GM12878 (cell line): ENCODE measurements at regions not wholly inside any gene's neighbourhood (a gene's known extent, or its start where the extent isn't known, plus 50 kb on each side); places are given as distances from the start of the nearest gene placed in this dataset.

ENCODE experiments used
- ASH2L ChIP-seq: fragments of 300-600, 200-600 bp; sonication (generic); IDR thresholded peaks from 2 replicates; pipeline ENCODE4 v1.6.1; 2017; ENCODE audit warnings: low read depth, mild to moderate bottlenecking, borderline replicate concordance
- BCL11A ChIP-seq: IDR thresholded peaks from 2 replicates; pipeline ENCODE4 v1.6.1; 2011; ENCODE audit warnings: low read depth, low read length
- CHD4 ChIP-seq: fragments of 200-600 bp; sonication (generic); IDR thresholded peaks from 2 replicates; pipeline ENCODE4 v1.6.1; 2016; ENCODE audit warnings: mild to moderate bottlenecking
- CREM ChIP-seq: IDR thresholded peaks from 2 replicates; pipeline ENCODE4 v1.6.1; 2014; ENCODE audit warnings: antibody characterized with exemption, low read depth
- EP300 ChIP-seq, 2 experiments: fragments of 150-350 bp in 1 of 2; IDR thresholded peaks; 2 replicates each; pipeline ENCODE4 v1.6.1; 2011 to 2012; ENCODE audit warnings: low read depth in 2 of 2, low read length in 2 of 2, borderline replicate concordance in 1 of 2, improper control_type of control experiment in 1 of 2, inconsistent platforms in 1 of 2; ENCODE audit not compliant: control insufficient read depth in 1 of 2
- IKZF1 ChIP-seq: fragments of 450-650 bp; conservative IDR thresholded peaks from 2 replicates; pipeline ENCODE4 v1.6.1; 2017; ENCODE audit warnings: antibody characterized with exemption, mild to moderate bottlenecking
- JUND ChIP-seq: IDR thresholded peaks from 2 replicates; pipeline ENCODE4 v1.6.1; 2012; ENCODE audit warnings: low read depth, mild to moderate bottlenecking, low read length, improper control_type of control experiment, moderate library complexity
- KDM1A ChIP-seq: fragments of 200-600 bp; sonication (generic); IDR thresholded peaks from 2 replicates; pipeline ENCODE4 v1.6.1; 2016; ENCODE audit warnings: borderline replicate concordance
- LARP7 ChIP-seq: fragments of 450-650 bp; IDR thresholded peaks from 2 replicates; pipeline ENCODE4 v1.6.1; 2017; ENCODE audit warnings: mild to moderate bottlenecking
- MTA2 ChIP-seq: fragments of 450-650 bp; IDR thresholded peaks from 2 replicates; pipeline ENCODE4 v1.6.1; 2016; ENCODE audit warnings: low read depth, mild to moderate bottlenecking, moderate library complexity
- MYC ChIP-seq: IDR thresholded peaks from 2 replicates; pipeline ENCODE4 v1.6.1; 2011; ENCODE audit warnings: mild to moderate bottlenecking, low read length, moderate library complexity, inconsistent platforms; ENCODE audit not compliant: insufficient read depth, insufficient replicate concordance, insufficient read length, severe bottlenecking
- NR2C1 ChIP-seq: fragments of 450-650 bp; IDR thresholded peaks from 2 replicates; pipeline ENCODE4 v1.6.1; 2017; ENCODE audit warnings: antibody characterized with exemption, mild to moderate bottlenecking, moderate library complexity
- POLR2A ChIP-seq: IDR thresholded peaks from 2 replicates; pipeline ENCODE4 v1.6.1; 2011; ENCODE audit warnings: low read depth, mild to moderate bottlenecking, low read length
- SMARCA5 ChIP-seq: fragments of 450-650 bp; IDR thresholded peaks from 2 replicates; pipeline ENCODE4 v1.6.1; 2017; ENCODE audit warnings: mild to moderate bottlenecking
- SMC3 ChIP-seq: IDR thresholded peaks from 2 replicates; pipeline ENCODE4 v1.6.1; 2011; ENCODE audit warnings: low read length, improper control_type of control experiment, borderline replicate concordance
- TAF1 ChIP-seq: IDR thresholded peaks from 2 replicates; pipeline ENCODE4 v1.6.1; 2011; ENCODE audit warnings: mild to moderate bottlenecking, low read depth, low read length, borderline replicate concordance
- TARDBP ChIP-seq: IDR thresholded peaks from 2 replicates; pipeline ENCODE4 v1.6.1; 2016; ENCODE audit warnings: borderline replicate concordance
- TBL1XR1 ChIP-seq: IDR thresholded peaks from 2 replicates; pipeline ENCODE4 v1.6.1; 2012; ENCODE audit warnings: low read depth, low read length, improper control_type of control experiment
- TF ChIP-seq, protein P1 (sequence below): IDR thresholded peaks from 2 replicates; pipeline ENCODE4 v1.6.1; 2012; ENCODE audit warnings: improper control_type of control experiment, low read depth, low read length; ENCODE audit not compliant: insufficient replicate concordance
- TF ChIP-seq, protein P2 (sequence below): IDR thresholded peaks from 2 replicates; pipeline ENCODE4 v1.6.1; 2011; ENCODE audit warnings: mild to moderate bottlenecking, low read depth, low read length, moderate library complexity; ENCODE audit not compliant: insufficient replicate concordance
- TF ChIP-seq, protein P3 (sequence below): IDR thresholded peaks from 2 replicates; pipeline ENCODE4 v1.6.1; 2012; ENCODE audit warnings: low read depth, low read length, improper control_type of control experiment
- TF ChIP-seq, protein P4 (sequence below): IDR thresholded peaks from 2 replicates; pipeline ENCODE4 v1.6.1; 2011; ENCODE audit warnings: low read depth, mild to moderate bottlenecking, low read length, moderate library complexity, borderline replicate concordance; ENCODE audit errors: extremely low read depth
- TF ChIP-seq, protein P5 (sequence below): IDR thresholded peaks from 2 replicates; pipeline ENCODE4 v1.6.1; 2012; ENCODE audit warnings: low read depth, low read length, improper control_type of control experiment

DNA sequence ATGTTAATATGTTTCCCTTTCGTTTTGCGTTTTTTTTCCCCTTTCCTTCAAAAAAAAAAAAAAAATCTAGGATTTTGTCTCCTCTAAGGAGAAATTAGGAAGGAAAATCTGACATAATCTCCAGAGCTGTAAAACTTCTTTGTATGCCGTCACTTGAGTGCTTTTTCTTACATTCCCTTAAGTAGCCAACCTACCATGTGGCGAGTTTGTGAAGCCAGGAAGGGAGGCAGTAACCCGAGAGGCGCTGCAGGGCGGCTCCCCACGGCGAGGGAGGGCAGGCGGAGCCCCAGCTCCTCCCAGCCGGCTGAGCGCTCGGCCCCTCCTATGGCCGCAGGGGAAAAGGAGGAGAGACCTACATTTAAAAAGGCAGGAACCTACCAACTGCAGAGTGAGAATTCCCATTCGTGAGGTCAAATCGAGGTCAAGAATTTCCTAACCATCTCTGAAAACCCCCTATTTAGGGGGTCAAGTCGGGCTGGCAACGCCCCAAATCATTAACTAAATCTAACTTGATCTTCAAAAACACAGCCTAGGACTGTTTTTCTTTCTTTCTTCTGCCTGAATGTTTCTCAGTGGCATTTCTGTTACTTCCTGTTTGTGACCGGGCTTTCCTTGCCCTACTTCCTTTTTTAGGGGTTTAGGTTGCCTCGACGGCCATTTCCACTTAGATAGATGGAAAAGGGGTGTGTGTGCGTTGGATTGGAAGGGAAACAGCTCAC lies 345.1 kb upstream of the KLF3 start (continued):
- TF ChIP-seq, protein P1, sequence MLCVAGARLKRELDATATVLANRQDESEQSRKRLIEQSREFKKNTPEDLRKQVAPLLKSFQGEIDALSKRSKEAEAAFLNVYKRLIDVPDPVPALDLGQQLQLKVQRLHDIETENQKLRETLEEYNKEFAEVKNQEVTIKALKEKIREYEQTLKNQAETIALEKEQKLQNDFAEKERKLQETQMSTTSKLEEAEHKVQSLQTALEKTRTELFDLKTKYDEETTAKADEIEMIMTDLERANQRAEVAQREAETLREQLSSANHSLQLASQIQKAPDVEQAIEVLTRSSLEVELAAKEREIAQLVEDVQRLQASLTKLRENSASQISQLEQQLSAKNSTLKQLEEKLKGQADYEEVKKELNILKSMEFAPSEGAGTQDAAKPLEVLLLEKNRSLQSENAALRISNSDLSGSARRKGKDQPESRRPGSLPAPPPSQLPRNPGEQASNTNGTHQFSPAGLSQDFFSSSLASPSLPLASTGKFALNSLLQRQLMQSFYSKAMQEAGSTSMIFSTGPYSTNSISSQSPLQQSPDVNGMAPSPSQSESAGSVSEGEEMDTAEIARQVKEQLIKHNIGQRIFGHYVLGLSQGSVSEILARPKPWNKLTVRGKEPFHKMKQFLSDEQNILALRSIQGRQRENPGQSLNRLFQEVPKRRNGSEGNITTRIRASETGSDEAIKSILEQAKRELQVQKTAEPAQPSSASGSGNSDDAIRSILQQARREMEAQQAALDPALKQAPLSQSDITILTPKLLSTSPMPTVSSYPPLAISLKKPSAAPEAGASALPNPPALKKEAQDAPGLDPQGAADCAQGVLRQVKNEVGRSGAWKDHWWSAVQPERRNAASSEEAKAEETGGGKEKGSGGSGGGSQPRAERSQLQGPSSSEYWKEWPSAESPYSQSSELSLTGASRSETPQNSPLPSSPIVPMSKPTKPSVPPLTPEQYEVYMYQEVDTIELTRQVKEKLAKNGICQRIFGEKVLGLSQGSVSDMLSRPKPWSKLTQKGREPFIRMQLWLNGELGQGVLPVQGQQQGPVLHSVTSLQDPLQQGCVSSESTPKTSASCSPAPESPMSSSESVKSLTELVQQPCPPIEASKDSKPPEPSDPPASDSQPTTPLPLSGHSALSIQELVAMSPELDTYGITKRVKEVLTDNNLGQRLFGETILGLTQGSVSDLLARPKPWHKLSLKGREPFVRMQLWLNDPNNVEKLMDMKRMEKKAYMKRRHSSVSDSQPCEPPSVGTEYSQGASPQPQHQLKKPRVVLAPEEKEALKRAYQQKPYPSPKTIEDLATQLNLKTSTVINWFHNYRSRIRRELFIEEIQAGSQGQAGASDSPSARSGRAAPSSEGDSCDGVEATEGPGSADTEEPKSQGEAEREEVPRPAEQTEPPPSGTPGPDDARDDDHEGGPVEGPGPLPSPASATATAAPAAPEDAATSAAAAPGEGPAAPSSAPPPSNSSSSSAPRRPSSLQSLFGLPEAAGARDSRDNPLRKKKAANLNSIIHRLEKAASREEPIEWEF = no peak
- TF ChIP-seq SMARCA5 = no peak
- TF ChIP-seq CREM = no peak
- no peak for TF ChIP-seq NR2C1
- no peak; the same call in 1 of the 2 replicates for TF ChIP-seq TAF1
- no peak for TF ChIP-seq MYC
- no peak for TF ChIP-seq LARP7
- TF ChIP-seq JUND = no peak
- TF ChIP-seq KDM1A = no peak
- no peak for TF ChIP-seq CHD4
- peak; percentile 80 for TF ChIP-seq IKZF1
- TF ChIP-seq BCL11A = 0 out of 2 replicates have a peak, but pooled peaks have one; percentile 36
- TF ChIP-seq ASH2L = peak; percentile 87; the same call in 1 of the 2 replicates
- TF ChIP-seq POLR2A = peak; percentile 64
- TF ChIP-seq SMC3 = 0 out of 2 replicates have a peak, but pooled peaks have one; percentile 10
- TF ChIP-seq EP300 (IDR thresholded peaks at IDR 0.05; ENCODE audit: borderline replicate concordance in 1 of 2, control insufficient read depth in 1 of 2, low read depth in 2 of 2, low read length in 2 of 2) = peak in 1 of 2 experiments; percentile 34; a peak in 1 of 4 replicates
- TF ChIP-seq, protein P2, sequence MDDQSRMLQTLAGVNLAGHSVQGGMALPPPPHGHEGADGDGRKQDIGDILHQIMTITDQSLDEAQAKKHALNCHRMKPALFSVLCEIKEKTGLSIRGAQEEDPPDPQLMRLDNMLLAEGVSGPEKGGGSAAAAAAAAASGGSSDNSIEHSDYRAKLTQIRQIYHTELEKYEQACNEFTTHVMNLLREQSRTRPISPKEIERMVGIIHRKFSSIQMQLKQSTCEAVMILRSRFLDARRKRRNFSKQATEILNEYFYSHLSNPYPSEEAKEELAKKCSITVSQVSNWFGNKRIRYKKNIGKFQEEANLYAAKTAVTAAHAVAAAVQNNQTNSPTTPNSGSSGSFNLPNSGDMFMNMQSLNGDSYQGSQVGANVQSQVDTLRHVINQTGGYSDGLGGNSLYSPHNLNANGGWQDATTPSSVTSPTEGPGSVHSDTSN = no peak
- peak; percentile 75; the same call in 1 of the 2 replicates for TF ChIP-seq TBL1XR1
- TF ChIP-seq, protein P3, sequence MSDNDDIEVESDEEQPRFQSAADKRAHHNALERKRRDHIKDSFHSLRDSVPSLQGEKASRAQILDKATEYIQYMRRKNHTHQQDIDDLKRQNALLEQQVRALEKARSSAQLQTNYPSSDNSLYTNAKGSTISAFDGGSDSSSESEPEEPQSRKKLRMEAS = peak; percentile 32; the same call in 1 of the 2 replicates
- TF ChIP-seq MTA2 = no peak
- no peak for TF ChIP-seq TARDBP
- TF ChIP-seq, protein P4, sequence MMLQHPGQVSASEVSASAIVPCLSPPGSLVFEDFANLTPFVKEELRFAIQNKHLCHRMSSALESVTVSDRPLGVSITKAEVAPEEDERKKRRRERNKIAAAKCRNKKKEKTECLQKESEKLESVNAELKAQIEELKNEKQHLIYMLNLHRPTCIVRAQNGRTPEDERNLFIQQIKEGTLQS = no peak
- TF ChIP-seq, protein P5, sequence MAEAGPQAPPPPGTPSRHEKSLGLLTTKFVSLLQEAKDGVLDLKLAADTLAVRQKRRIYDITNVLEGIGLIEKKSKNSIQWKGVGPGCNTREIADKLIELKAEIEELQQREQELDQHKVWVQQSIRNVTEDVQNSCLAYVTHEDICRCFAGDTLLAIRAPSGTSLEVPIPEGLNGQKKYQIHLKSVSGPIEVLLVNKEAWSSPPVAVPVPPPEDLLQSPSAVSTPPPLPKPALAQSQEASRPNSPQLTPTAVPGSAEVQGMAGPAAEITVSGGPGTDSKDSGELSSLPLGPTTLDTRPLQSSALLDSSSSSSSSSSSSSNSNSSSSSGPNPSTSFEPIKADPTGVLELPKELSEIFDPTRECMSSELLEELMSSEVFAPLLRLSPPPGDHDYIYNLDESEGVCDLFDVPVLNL = no peak
